CD4-positive, alpha-beta T cell (primary cell): ENCODE measurements at regions not wholly inside any gene's neighbourhood (a gene's known extent, or its start where the extent isn't known, plus 50 kb on each side); places are given as distances from the start of the nearest gene placed in this dataset.
"Not testable (repeated sequence)": the region's sequence is repeated elsewhere in the genome, so short reads cannot be mapped to it uniquely, and the experiment has no call there.

Experiments
- ATAC-seq: fragments of 200-7000 bp; cut with Tn5 transposase; one replicate; pipeline ENCODE4 v1.10.0; 2022; ENCODE audit warnings: mild to moderate bottlenecking; ENCODE audit not compliant: poor library complexity
- CTCF ChIA-PET: fragments of 350-600 bp; sonication (Branson Sonifier 250); formaldehyde crosslinking; loops from one replicate; lab custom pipeline; 2021; ENCODE audit warnings: antibody characterized with exemption, inconsistent platforms; lab: Charles Lee
- POLR2A ChIA-PET: fragments of 350-600 bp; sonication (Branson Sonifier 250); formaldehyde crosslinking; loops from one replicate; lab custom pipeline; 2021; ENCODE audit warnings: antibody characterized with exemption, inconsistent platforms; lab: Charles Lee
- DNase-seq, 14 experiments: peaks; one replicate each; pipeline ENCODE4 v3.0.0-alpha.2; 2013 to 2020; ENCODE audit warnings: mixed read lengths in 2 of 14
- H3K27ac ChIP-seq, 2 donors: one replicate each; pipeline versions ENCODE4 v1.5.1 to v1.7.0; 2013; ENCODE audit warnings: low read length in 2 of 2, low read depth in 1 of 2, mild to moderate bottlenecking in 1 of 2
- H3K27me3 ChIP-seq, 2 experiments: 1 replicate in 1 of 2; 2 replicates in 1 of 2; pipeline versions ENCODE4 v1.6.1 to v1.7.0; 2013; ENCODE audit warnings: low read length in 2 of 2, control low read depth in 1 of 2, mild to moderate bottlenecking in 1 of 2, moderate library complexity in 1 of 2; ENCODE audit not compliant: insufficient read depth in 2 of 2, control insufficient read depth in 1 of 2
- H3K36me3 ChIP-seq: one replicate; pipeline ENCODE4 v1.6.1; 2013; ENCODE audit warnings: low read length, control low read depth; ENCODE audit not compliant: insufficient read depth
- H3K4me1 ChIP-seq: one replicate; pipeline ENCODE4 v1.6.1; 2013; ENCODE audit warnings: low read length, control low read depth; ENCODE audit not compliant: insufficient read depth
- H3K4me3 ChIP-seq: one replicate; pipeline ENCODE4 v1.5.1; 2013; ENCODE audit warnings: mild to moderate bottlenecking, low read length, moderate library complexity
- H3K9me3 ChIP-seq, 2 experiments: 1 replicate in 1 of 2; 2 replicates in 1 of 2; pipeline versions ENCODE4 v1.6.1 to v1.7.0; 2013; ENCODE audit warnings: low read length in 2 of 2, mild to moderate bottlenecking in 2 of 2, control low read depth in 1 of 2, moderate library complexity in 1 of 2; ENCODE audit not compliant: control insufficient read depth in 1 of 2, insufficient read depth in 1 of 2
- H3K27ac Mint-ChIP-seq: one replicate; pipeline ENCODE4 v1.8.0; 2020; ENCODE audit warnings: mixed read lengths
- H3K27me3 Mint-ChIP-seq: one replicate; pipeline ENCODE4 v1.8.0; 2021; ENCODE audit warnings: mixed read lengths
- H3K36me3 Mint-ChIP-seq: one replicate; pipeline ENCODE4 v1.8.0; 2021; ENCODE audit warnings: low read depth, mixed read lengths
- H3K4me1 Mint-ChIP-seq: one replicate; pipeline ENCODE4 v1.8.0; 2021; ENCODE audit warnings: low read depth, mixed read lengths
- H3K4me3 Mint-ChIP-seq: one replicate; pipeline ENCODE4 v1.8.0; 2020; ENCODE audit warnings: mild to moderate bottlenecking, mixed read lengths
- H3K9me3 Mint-ChIP-seq: one replicate; pipeline ENCODE4 v1.8.0; 2020; ENCODE audit warnings: mixed read lengths
- CTCF ChIP-seq: fragments of 200-600 bp; IDR thresholded peaks from one replicate; pipeline ENCODE4 v1.8.0; 2022; ENCODE audit warnings: antibody characterized with exemption, mild to moderate bottlenecking
- intact Hi-C, 2 experiments: fragments of 100-400 bp; cut with DNase I in 1 of 2; cut with micrococcal nuclease in 1 of 2; formaldehyde crosslinking; loops; one replicate each; pipeline versions ENCODE4 v1.15.1 to v1.9.0; 2023 to 2025; cut with DNase I, micrococcal nuclease

- CTCF ChIA-PET = no interaction called here
- Mint-ChIP-seq H3K27ac (no peak overlapping the region), H3K4me1 (no peaks in the 10 kb centered on the region), H3K9me3 (peaks cover 7% of the 10 kb centered on the region), H3K36me3 (peaks cover 7% of the 10 kb centered on the region), H3K4me3 (no peak overlapping the region), H3K27me3 (peaks cover 18% of the 10 kb centered on the region)
- peaks cover 0 to 4% of the 10 kb centered on the region in 2 experiments for H3K27me3 ChIP-seq
- no peaks in the 10 kb centered on the region for H3K36me3 ChIP-seq
- no peak for TF ChIP-seq CTCF
- ATAC-seq = no peak
- H3K9me3 ChIP-seq = peaks cover 0 to 28% of the 10 kb centered on the region in 2 experiments
- H3K4me3 ChIP-seq = no peak overlapping the region
- no peak for DNase-seq
- POLR2A ChIA-PET = no interaction called here
- intact Hi-C loops = no loop called here
- no peaks in the 10 kb centered on the region for H3K4me1 ChIP-seq
- H3K27ac ChIP-seq = no peak overlapping the region
These were observed 71.4 kb downstream of the CARTPT start for GRCh38 chr5:71790433-71790832.

- H3K27ac ChIP-seq, H3K4me1 Mint-ChIP-seq, H3K36me3 ChIP-seq, H3K4me3 ChIP-seq, H3K27ac Mint-ChIP-seq, CTCF ChIA-PET, H3K27me3 ChIP-seq, H3K9me3 Mint-ChIP-seq, ATAC-seq, H3K4me1 ChIP-seq, intact Hi-C loops, POLR2A ChIA-PET, H3K4me3 Mint-ChIP-seq, DNase-seq: not testable (repeated sequence)
- peaks cover 18% of the 10 kb centered on the region for H3K27me3 Mint-ChIP-seq
- peaks cover 0 to 28% of the 10 kb centered on the region in 2 experiments for H3K9me3 ChIP-seq
- peaks cover 11% of the 10 kb centered on the region for H3K36me3 Mint-ChIP-seq
These were observed 73.0 kb downstream of the CARTPT start for GRCh38 chr5:71792041-71792440.

- H3K36me3 ChIP-seq = no peaks in the 10 kb centered on the region
- H3K27me3 ChIP-seq = no peaks in the 10 kb centered on the region
- no peak for TF ChIP-seq CTCF
- Mint-ChIP-seq H3K27me3 (peaks cover 9% of the 10 kb centered on the region), H3K27ac (no peak overlapping the region), H3K4me1 (no peaks in the 10 kb centered on the region), H3K9me3 (peaks cover 11% of the 10 kb centered on the region), H3K36me3 (peaks cover 11% of the 10 kb centered on the region), H3K4me3 (no peak overlapping the region)
- H3K4me1 ChIP-seq = no peaks in the 10 kb centered on the region
- POLR2A ChIA-PET = no interaction called here
- CTCF ChIA-PET = no interaction called here
- peaks cover 0 to 28% of the 10 kb centered on the region in 2 experiments for H3K9me3 ChIP-seq
- DNase-seq = no peak
- intact Hi-C loops = no loop called here
- H3K4me3 ChIP-seq = no peak overlapping the region
- no peak overlapping the region for H3K27ac ChIP-seq
- ATAC-seq = no peak
These were observed 75.1 kb downstream of the CARTPT start for GRCh38 chr5:71794061-71794695.

- H3K4me3 Mint-ChIP-seq = no peak overlapping the region
- no peaks in the 10 kb centered on the region for H3K36me3 ChIP-seq
- H3K4me1 ChIP-seq = no peaks in the 10 kb centered on the region
- peaks cover 59% of the 10 kb centered on the region for H3K27me3 Mint-ChIP-seq
- ChIA-PET CTCF (interaction anchor here (1.4 kb wide), 1 partner anchor 9 kb away, joined by 3 read pairs; no protein-coding TSS in a partner anchor), POLR2A (no interaction called here)
- no peak overlapping the region for H3K4me3 ChIP-seq
- no peaks in the 10 kb centered on the region for H3K27me3 ChIP-seq
- ATAC-seq (no peak), DNase-seq (no peak)
- H3K9me3 Mint-ChIP-seq = peaks cover 4% of the 10 kb centered on the region
- H3K9me3 ChIP-seq = no peaks in the 10 kb centered on the region
- TF ChIP-seq CTCF = no peak
- H3K4me1 Mint-ChIP-seq = no peaks in the 10 kb centered on the region
- no peak overlapping the region for H3K27ac Mint-ChIP-seq
- H3K27ac ChIP-seq = no peak overlapping the region
- intact Hi-C loops = no loop called here
- H3K36me3 Mint-ChIP-seq = no peaks in the 10 kb centered on the region
These were observed 83.6 kb downstream of the CARTPT start for GRCh38 chr5:71802673-71803072.
